GM18907 (cell line): ENCODE measurements at regions not wholly inside any gene's neighbourhood (a gene's known extent, or its start where the extent isn't known, plus 50 kb on each side); places are given as distances from the start of the nearest gene placed in this dataset.

Source experiments
- ATAC-seq: cut with Tn5 transposase; IDR thresholded peaks from one replicate; pipeline ENCODE4 v1.9.1; 2021; ENCODE audit warnings: mild to moderate bottlenecking, moderate library complexity; ENCODE audit not compliant: unreplicated experiment

GRCh38 chr5:93018461-93018860 is 562.6 kb downstream of the NR2F1-AS1 start:
- no peak for ATAC-seq

GRCh38 chr5:93017849-93018248 is 563.2 kb downstream of the NR2F1-AS1 start:
- no peak for ATAC-seq

GRCh38 chr5:93017376-93017775 is 563.6 kb downstream of the NR2F1-AS1 start:
- no peak for ATAC-seq

- no peak for ATAC-seq
Measured at GRCh38 chr5:93010616-93011015, 570.4 kb downstream of the NR2F1-AS1 start.

GRCh38 chr5:93010037-93010436 is 571.0 kb downstream of the NR2F1-AS1 start:
- ATAC-seq: no peak

- ATAC-seq: no peak
Measured at GRCh38 chr5:93008502-93009207, 572.4 kb downstream of the NR2F1-AS1 start.

GRCh38 chr5:93006915-93007314 is 574.1 kb downstream of the NR2F1-AS1 start:
- no peak for ATAC-seq

- no peak for ATAC-seq
Measured at GRCh38 chr5:92998456-92998855, 582.6 kb downstream of the NR2F1-AS1 start.

- ATAC-seq: no peak
Measured at GRCh38 chr5:92994392-92994791, 586.6 kb downstream of the NR2F1-AS1 start.

GRCh38 chr5:92992073-92992472 is 588.9 kb downstream of the NR2F1-AS1 start:
- no peak for ATAC-seq

GRCh38 chr5:92991581-92992067 is 589.4 kb downstream of the NR2F1-AS1 start:
- ATAC-seq: no peak

GRCh38 chr5:92990771-92991170 is 590.2 kb downstream of the NR2F1-AS1 start:
- ATAC-seq: no peak

- no peak for ATAC-seq
Measured at GRCh38 chr5:92981001-92981400, 600.0 kb downstream of the NR2F1-AS1 start.

GRCh38 chr5:92980491-92980890 is 600.5 kb downstream of the NR2F1-AS1 start:
- ATAC-seq: no peak

- no peak for ATAC-seq
Measured at GRCh38 chr5:92979716-92980115, 601.3 kb downstream of the NR2F1-AS1 start.

GRCh38 chr5:92977846-92978540 is 603.0 kb downstream of the NR2F1-AS1 start:
- no peak for ATAC-seq

GRCh38 chr5:92976156-92976555 is 604.9 kb downstream of the NR2F1-AS1 start:
- no peak for ATAC-seq

- no peak for ATAC-seq
Measured at GRCh38 chr5:92969781-92970237, 611.2 kb downstream of the NR2F1-AS1 start.

GRCh38 chr5:92969191-92969780 is 611.7 kb downstream of the NR2F1-AS1 start:
- no peak for ATAC-seq

- no peak for ATAC-seq
Measured at GRCh38 chr5:92963800-92964199, 617.2 kb downstream of the NR2F1-AS1 start.

- no peak for ATAC-seq
Measured at GRCh38 chr5:92962752-92963151, 618.3 kb downstream of the NR2F1-AS1 start.

- ATAC-seq: no peak
Measured at GRCh38 chr5:92956886-92957285, 624.1 kb downstream of the NR2F1-AS1 start.
